Astrocyte (in vitro differentiated cells and primary cell): ENCODE measurements at regions not wholly inside any gene's neighbourhood (a gene's known extent, or its start where the extent isn't known, plus 50 kb on each side); places are given as distances from the start of the nearest gene placed in this dataset.

Source experiments
- DNase-seq: peaks from one replicate; pipeline ENCODE4 v3.0.0-alpha.2; 2010; ENCODE audit warnings: low read depth
- FAIRE-seq: peaks from 2 replicates; lab custom pipeline; 2011; peaks lifted over from hg19 to GRCh38; lab: Jason Lieb, UNC
- H2AFZ ChIP-seq: 2 replicates; pipeline ENCODE4 v1.6.0; 2012; ENCODE audit warnings: low read depth, low read length, inconsistent platforms
- H3K27ac ChIP-seq: 2 replicates; pipeline ENCODE4 v1.5.1; 2011; ENCODE audit warnings: low read depth, low read length, inconsistent platforms
- H3K27me3 ChIP-seq: 2 replicates; pipeline ENCODE4 v1.6.0; 2011; ENCODE audit warnings: low read length, inconsistent platforms; ENCODE audit not compliant: insufficient read depth
- H3K36me3 ChIP-seq: 2 replicates; pipeline ENCODE4 v1.5.1; 2011; ENCODE audit warnings: low read length, inconsistent platforms; ENCODE audit not compliant: insufficient read depth
- H3K4me1 ChIP-seq: 2 replicates; pipeline ENCODE4 v1.5.1; 2011; ENCODE audit warnings: low read length, inconsistent platforms; ENCODE audit not compliant: insufficient read depth
- H3K4me2 ChIP-seq: 2 replicates; pipeline ENCODE4 v1.6.0; 2012; ENCODE audit warnings: low read length, inconsistent platforms
- H3K4me3 ChIP-seq: 2 replicates; pipeline ENCODE4 v1.5.1; 2011; ENCODE audit warnings: low read depth, mild to moderate bottlenecking, low read length, inconsistent platforms; ENCODE audit not compliant: insufficient read depth
- H3K79me2 ChIP-seq: 2 replicates; pipeline ENCODE4 v1.6.0; 2012; ENCODE audit warnings: mild to moderate bottlenecking, low read length, inconsistent platforms; ENCODE audit not compliant: insufficient read depth
- H3K9ac ChIP-seq: 2 replicates; pipeline ENCODE4 v1.6.0; 2012; ENCODE audit warnings: mild to moderate bottlenecking, low read length, inconsistent platforms
- H3K9me3 ChIP-seq: 2 replicates; pipeline ENCODE4 v1.5.1; 2012; ENCODE audit warnings: low read depth, mild to moderate bottlenecking, low read length, inconsistent platforms; ENCODE audit not compliant: insufficient read depth
- H4K20me1 ChIP-seq: 2 replicates; pipeline ENCODE4 v1.6.0; 2012; ENCODE audit warnings: low read length, inconsistent platforms; ENCODE audit not compliant: insufficient read depth
- H3K27ac Mint-ChIP-seq: one replicate; pipeline ENCODE4 v1.8.0; 2021; ENCODE audit warnings: mild to moderate bottlenecking, mixed read lengths; ENCODE audit not compliant: unreplicated experiment
- H3K27me3 Mint-ChIP-seq: one replicate; pipeline ENCODE4 v1.8.0; 2021; ENCODE audit warnings: low read depth, mixed read lengths; ENCODE audit not compliant: unreplicated experiment
- H3K36me3 Mint-ChIP-seq: one replicate; pipeline ENCODE4 v1.8.0; 2021; ENCODE audit warnings: low read depth, mixed read lengths; ENCODE audit not compliant: unreplicated experiment
- H3K4me1 Mint-ChIP-seq: one replicate; pipeline ENCODE4 v1.8.0; 2021; ENCODE audit warnings: low read depth, mixed read lengths; ENCODE audit not compliant: unreplicated experiment
- H3K4me3 Mint-ChIP-seq: one replicate; pipeline ENCODE4 v1.8.0; 2021; ENCODE audit warnings: mild to moderate bottlenecking, moderate library complexity, mixed read lengths; ENCODE audit not compliant: unreplicated experiment
- H3K9me3 Mint-ChIP-seq: one replicate; pipeline ENCODE4 v1.8.0; 2021; ENCODE audit warnings: mild to moderate bottlenecking, mixed read lengths; ENCODE audit not compliant: unreplicated experiment
- EZH2 ChIP-seq: IDR thresholded peaks from 2 replicates; pipeline ENCODE4 v1.6.1; 2012; ENCODE audit warnings: mild to moderate bottlenecking, low read length, inconsistent platforms; ENCODE audit not compliant: insufficient read depth
- TF ChIP-seq, protein P1 (sequence below): IDR thresholded peaks from 2 replicates; pipeline ENCODE4 v1.5.1; 2011; ENCODE audit warnings: low read depth, mild to moderate bottlenecking, inconsistent platforms, low read length, moderate library complexity; ENCODE audit not compliant: insufficient read depth

DNA sequence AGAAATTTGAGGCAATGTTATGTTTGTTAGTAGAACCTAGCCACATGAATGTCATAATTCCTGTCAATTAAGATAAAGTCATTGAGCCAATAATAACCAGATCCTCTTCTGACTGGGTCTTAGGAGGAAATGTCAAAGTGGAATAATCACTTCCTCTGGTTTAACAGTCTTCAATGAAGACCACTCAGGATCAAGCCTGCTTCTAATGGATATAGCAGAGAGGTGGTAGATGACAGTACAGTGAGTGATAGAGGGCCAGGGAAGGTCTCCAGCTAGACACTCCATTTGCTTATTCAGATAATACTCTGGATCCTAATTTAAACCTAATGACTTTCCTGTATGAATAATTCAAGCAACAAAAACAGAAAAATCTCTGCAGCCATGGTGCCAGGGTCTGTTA is 474.2 kb downstream of the DNAH5 start:
- TF ChIP-seq, protein P1, sequence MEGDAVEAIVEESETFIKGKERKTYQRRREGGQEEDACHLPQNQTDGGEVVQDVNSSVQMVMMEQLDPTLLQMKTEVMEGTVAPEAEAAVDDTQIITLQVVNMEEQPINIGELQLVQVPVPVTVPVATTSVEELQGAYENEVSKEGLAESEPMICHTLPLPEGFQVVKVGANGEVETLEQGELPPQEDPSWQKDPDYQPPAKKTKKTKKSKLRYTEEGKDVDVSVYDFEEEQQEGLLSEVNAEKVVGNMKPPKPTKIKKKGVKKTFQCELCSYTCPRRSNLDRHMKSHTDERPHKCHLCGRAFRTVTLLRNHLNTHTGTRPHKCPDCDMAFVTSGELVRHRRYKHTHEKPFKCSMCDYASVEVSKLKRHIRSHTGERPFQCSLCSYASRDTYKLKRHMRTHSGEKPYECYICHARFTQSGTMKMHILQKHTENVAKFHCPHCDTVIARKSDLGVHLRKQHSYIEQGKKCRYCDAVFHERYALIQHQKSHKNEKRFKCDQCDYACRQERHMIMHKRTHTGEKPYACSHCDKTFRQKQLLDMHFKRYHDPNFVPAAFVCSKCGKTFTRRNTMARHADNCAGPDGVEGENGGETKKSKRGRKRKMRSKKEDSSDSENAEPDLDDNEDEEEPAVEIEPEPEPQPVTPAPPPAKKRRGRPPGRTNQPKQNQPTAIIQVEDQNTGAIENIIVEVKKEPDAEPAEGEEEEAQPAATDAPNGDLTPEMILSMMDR = no peak
- no peak for TF ChIP-seq EZH2
- Mint-ChIP-seq H3K36me3 (no peaks in the 10 kb centered on the region), H3K27me3 (peaks cover 3% of the 10 kb centered on the region), H3K27ac (no peak overlapping the region), H3K9me3 (peaks cover 6% of the 10 kb centered on the region), H3K4me1 (no peaks in the 10 kb centered on the region), H3K4me3 (no peak overlapping the region)
- Histone ChIP-seq H3K27ac (no peak overlapping the region), H3K4me3 (no peak overlapping the region), H3K27me3 (no peaks in the 10 kb centered on the region), H3K36me3 (no peaks in the 10 kb centered on the region), H3K9ac (no peak overlapping the region), H2AFZ (no peak overlapping the region), H3K79me2 (no peaks in the 10 kb centered on the region), H3K9me3 (no peaks in the 10 kb centered on the region), H3K4me1 (no peaks in the 10 kb centered on the region), H3K4me2 (no peak overlapping the region), H4K20me1 (no peaks in the 10 kb centered on the region)
- DNase-seq = no peak
- FAIRE-seq = no peak

- no peaks in the 10 kb centered on the region for H4K20me1 ChIP-seq
- no peaks in the 10 kb centered on the region for H3K27me3 ChIP-seq
- no peak overlapping the region for H3K4me2 ChIP-seq
- H3K27ac Mint-ChIP-seq = no peak overlapping the region
- peaks cover 3% of the 10 kb centered on the region for H3K9me3 Mint-ChIP-seq
- no peaks in the 10 kb centered on the region for H3K36me3 ChIP-seq
- no peaks in the 10 kb centered on the region for H3K4me1 ChIP-seq
- no peak for TF ChIP-seq EZH2
- TF ChIP-seq, protein P1 = no peak
- FAIRE-seq = no peak
- no peaks in the 10 kb centered on the region for H3K79me2 ChIP-seq
- no peak overlapping the region for H3K4me3 ChIP-seq
- no peak overlapping the region for H3K4me3 Mint-ChIP-seq
- no peak for DNase-seq
- H3K9ac ChIP-seq = no peak overlapping the region
- H3K27ac ChIP-seq = no peak overlapping the region
- H2AFZ ChIP-seq = no peak overlapping the region
- peaks cover 3% of the 10 kb centered on the region for H3K27me3 Mint-ChIP-seq
- H3K9me3 ChIP-seq = no peaks in the 10 kb centered on the region
- H3K4me1 Mint-ChIP-seq = no peaks in the 10 kb centered on the region
- no peaks in the 10 kb centered on the region for H3K36me3 Mint-ChIP-seq
These were observed 479.8 kb downstream of the DNAH5 start for GRCh38 chr5:13464532-13465193.

- Histone ChIP-seq H2AFZ (no peak overlapping the region), H3K9ac (no peak overlapping the region), H3K9me3 (no peaks in the 10 kb centered on the region), H3K79me2 (no peaks in the 10 kb centered on the region), H3K4me1 (no peaks in the 10 kb centered on the region), H3K27me3 (no peaks in the 10 kb centered on the region), H3K4me2 (no peak overlapping the region), H3K27ac (no peak overlapping the region), H4K20me1 (no peaks in the 10 kb centered on the region), H3K4me3 (no peak overlapping the region), H3K36me3 (no peaks in the 10 kb centered on the region)
- TF ChIP-seq EZH2 = no peak
- TF ChIP-seq, protein P1 = no peak
- H3K27ac Mint-ChIP-seq = no peak overlapping the region
- no peaks in the 10 kb centered on the region for H3K4me1 Mint-ChIP-seq
- DNase-seq (no peak), FAIRE-seq (no peak)
- no peak overlapping the region for H3K4me3 Mint-ChIP-seq
- H3K27me3 Mint-ChIP-seq = no peaks in the 10 kb centered on the region
- H3K36me3 Mint-ChIP-seq = no peaks in the 10 kb centered on the region
- H3K9me3 Mint-ChIP-seq = no peaks in the 10 kb centered on the region
These were observed 483.9 kb downstream of the DNAH5 start for GRCh38 chr5:13460587-13460986.
